Fibroblast of villous mesenchyme (primary cell): ENCODE measurements at regions not wholly inside any gene's neighbourhood (a gene's known extent, or its start where the extent isn't known, plus 50 kb on each side); places are given as distances from the start of the nearest gene placed in this dataset.
"Not testable (repeated sequence)": the region's sequence is repeated elsewhere in the genome, so short reads cannot be mapped to it uniquely, and the experiment has no call there.

Experiments used
- DNase-seq: peaks from one replicate; pipeline ENCODE4 v3.0.0-alpha.2; 2010; ENCODE audit warnings: low read depth
- H3K4me3 ChIP-seq: 2 replicates; pipeline ENCODE4 v1.5.1; 2011; ENCODE audit warnings: low read depth, mild to moderate bottlenecking, low read length
- CTCF ChIP-seq: IDR thresholded peaks from 2 replicates; pipeline ENCODE4 v1.5.1; 2012; ENCODE audit warnings: low read depth, mild to moderate bottlenecking, low read length; ENCODE audit not compliant: insufficient read depth

GRCh38 chr7:68613405-68613804 lies 984.9 kb upstream of the AUTS2 start:
- no peak for TF ChIP-seq CTCF
- H3K4me3 ChIP-seq, result no peak overlapping the region
- DNase-seq, result no peak

GRCh38 chr7:68613897-68614296 lies 984.4 kb upstream of the AUTS2 start:
- no peak overlapping the region for H3K4me3 ChIP-seq
- DNase-seq, result no peak
- TF ChIP-seq CTCF, result no peak

- no peak overlapping the region for H3K4me3 ChIP-seq
- DNase-seq, result no peak
- TF ChIP-seq CTCF, result no peak
Observed at GRCh38 chr7:68619526-68619925, 978.7 kb upstream of the AUTS2 start.

GRCh38 chr7:68622500-68622899 lies 975.8 kb upstream of the AUTS2 start:
- no peak for DNase-seq
- TF ChIP-seq CTCF, result no peak
- no peak overlapping the region for H3K4me3 ChIP-seq

- no peak for TF ChIP-seq CTCF
Observed at GRCh38 chr7:68623030-68623429, 975.2 kb upstream of the AUTS2 start.

GRCh38 chr7:68627247-68627864 lies 970.9 kb upstream of the AUTS2 start:
- no peak overlapping the region for H3K4me3 ChIP-seq
- DNase-seq, result no peak
- no peak for TF ChIP-seq CTCF

More at GRCh38 chr7:68623030-68623429, 975.2 kb upstream of the AUTS2 start:
- H3K4me3 ChIP-seq, result no peak overlapping the region
- DNase-seq, result no peak

GRCh38 chr7:68630914-68631313 lies 967.4 kb upstream of the AUTS2 start:
- not testable (repeated sequence) for H3K4me3 ChIP-seq, DNase-seq
